ENCODE measurements at regions not wholly inside any gene's neighbourhood (a gene's known extent, or its start where the extent isn't known, plus 50 kb on each side); places are given as distances from the start of the nearest gene placed in this dataset.
A peak's percentile ranks its signal among the peaks of the same experiment; 100 is the strongest.

DNA sequence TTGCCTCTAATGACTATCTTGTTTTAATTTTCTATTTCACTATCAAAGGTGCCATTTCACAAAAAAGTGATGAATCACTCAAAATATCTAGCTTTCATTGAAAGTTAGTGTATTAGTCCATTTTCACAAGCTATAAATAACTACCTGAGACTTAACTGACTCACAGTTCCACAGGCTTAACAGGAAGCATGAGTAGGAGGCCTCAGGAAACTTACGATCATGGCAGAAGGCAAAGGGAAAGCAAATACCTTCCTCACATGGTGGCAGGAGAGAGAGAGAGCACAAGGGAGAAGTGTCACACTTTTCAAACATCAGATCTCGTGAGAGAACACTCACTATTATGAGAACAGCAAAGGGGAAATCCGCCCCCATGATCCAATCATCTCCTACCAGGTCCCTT, 1220.4 kb upstream of the ZEB2 start:
- no peak overlapping the region; the same call in 1 of the 2 replicates for H3K27ac ChIP-seq (ENCODE audit: low read depth, low read length)
- peaks cover 20% of the 10 kb centered on the region for H3K4me1 ChIP-seq (ENCODE audit: control insufficient read depth, insufficient read depth, low read length, unreplicated experiment)
- H3K27me3 ChIP-seq (ENCODE audit: insufficient read depth, low read length), result no peaks in the 10 kb centered on the region
- no peak overlapping the region for H3K4me3 ChIP-seq (ENCODE audit: low read depth, low read length)
- no peaks in the 10 kb centered on the region for H3K36me3 ChIP-seq (ENCODE audit: insufficient read depth, low read length)
- H2AFZ ChIP-seq (ENCODE audit: low read length, unreplicated experiment), result peak overlapping the region; percentile 42
- H3K79me2 ChIP-seq (ENCODE audit: control insufficient read depth, insufficient read depth, low read length, unreplicated experiment), result no peaks in the 10 kb centered on the region

DNA sequence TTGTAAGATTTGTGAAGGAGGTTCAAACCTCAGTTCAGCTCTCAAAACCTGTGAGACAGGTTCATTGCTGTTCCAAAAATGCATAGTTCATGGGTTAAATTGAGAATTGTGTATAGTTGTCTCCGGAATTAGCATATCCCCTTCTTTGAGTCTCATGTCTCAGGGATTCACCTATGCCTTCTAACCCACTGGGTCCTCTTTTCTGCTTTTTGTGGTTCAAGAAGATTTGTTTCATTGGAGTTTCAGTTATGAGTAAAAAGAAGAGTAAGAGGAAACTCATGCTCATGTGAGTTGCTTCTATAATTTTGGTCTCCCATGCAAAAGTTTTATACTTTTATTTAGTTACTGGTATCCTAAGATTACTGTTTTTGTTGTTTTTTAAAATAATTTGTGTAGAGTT, 1219.8 kb upstream of the ZEB2 start:
- Histone ChIP-seq H3K4me1 (ENCODE audit: control insufficient read depth, insufficient read depth, low read length, unreplicated experiment) (peaks cover 16% of the 10 kb centered on the region), H3K79me2 (ENCODE audit: control insufficient read depth, insufficient read depth, low read length, unreplicated experiment) (no peaks in the 10 kb centered on the region), H3K27ac (ENCODE audit: low read depth, low read length) (no peak overlapping the region; the same call in 1 of the 2 replicates), H3K36me3 (ENCODE audit: insufficient read depth, low read length) (no peaks in the 10 kb centered on the region), H2AFZ (ENCODE audit: low read length, unreplicated experiment) (peak overlapping the region; percentile 42), H3K4me3 (ENCODE audit: low read depth, low read length) (no peak overlapping the region), H3K27me3 (ENCODE audit: insufficient read depth, low read length) (no peaks in the 10 kb centered on the region)

DNA sequence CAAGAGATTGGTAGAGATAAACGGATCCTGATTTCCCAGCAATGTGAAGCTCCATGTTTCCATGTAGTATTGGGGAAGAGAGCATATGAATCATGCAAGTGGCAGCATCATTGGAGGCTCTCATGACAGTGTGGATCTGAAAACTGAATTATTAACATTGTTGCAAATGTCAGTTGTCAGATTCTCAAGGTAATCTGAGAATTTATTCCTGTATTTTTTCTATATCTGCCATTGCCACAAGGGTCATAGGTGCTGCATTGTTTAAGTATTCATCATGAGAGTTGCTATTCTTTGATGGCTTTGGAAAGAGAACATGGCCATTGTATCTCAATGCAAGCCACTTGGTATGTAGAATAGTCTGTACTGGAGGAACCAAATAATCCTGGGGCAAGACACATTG, 1217.0 kb upstream of the ZEB2 start:
- Histone ChIP-seq H3K27ac (ENCODE audit: low read depth, low read length) (no peak overlapping the region), H3K4me1 (ENCODE audit: control insufficient read depth, insufficient read depth, low read length, unreplicated experiment) (peaks cover 8% of the 10 kb centered on the region), H3K36me3 (ENCODE audit: insufficient read depth, low read length) (no peaks in the 10 kb centered on the region), H2AFZ (ENCODE audit: low read length, unreplicated experiment) (no peak overlapping the region), H3K27me3 (ENCODE audit: insufficient read depth, low read length) (no peaks in the 10 kb centered on the region), H3K79me2 (ENCODE audit: control insufficient read depth, insufficient read depth, low read length, unreplicated experiment) (no peaks in the 10 kb centered on the region), H3K4me3 (ENCODE audit: low read depth, low read length) (no peak overlapping the region)

DNA sequence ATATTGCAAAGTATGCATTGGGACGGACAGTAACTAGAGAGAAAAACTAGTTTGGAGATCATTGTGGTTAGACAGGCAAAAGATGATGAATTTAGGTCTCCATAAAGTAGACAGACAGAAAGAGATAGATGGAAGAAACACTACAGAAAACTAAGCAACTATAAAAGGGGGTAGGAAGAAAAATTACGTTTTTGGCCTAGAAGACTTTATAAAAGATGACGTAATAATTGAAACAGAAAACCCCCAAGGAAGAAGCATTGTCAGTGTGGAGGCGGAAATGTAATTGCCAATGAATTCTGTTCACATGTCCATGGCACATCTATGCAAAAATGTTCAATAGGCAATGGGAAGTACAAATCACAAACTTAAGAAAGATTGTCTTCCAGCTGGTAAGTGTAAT, 1211.5 kb upstream of the ZEB2 start:
- H3K36me3 ChIP-seq (ENCODE audit: insufficient read depth, low read length), result no peaks in the 10 kb centered on the region
- no peak overlapping the region for H3K4me3 ChIP-seq (ENCODE audit: low read depth, low read length)
- no peaks in the 10 kb centered on the region for H3K4me1 ChIP-seq (ENCODE audit: control insufficient read depth, insufficient read depth, low read length, unreplicated experiment)
- no peaks in the 10 kb centered on the region for H3K79me2 ChIP-seq (ENCODE audit: control insufficient read depth, insufficient read depth, low read length, unreplicated experiment)
- H2AFZ ChIP-seq (ENCODE audit: low read length, unreplicated experiment), result no peak overlapping the region
- no peak overlapping the region for H3K27ac ChIP-seq (ENCODE audit: low read depth, low read length)
- no peaks in the 10 kb centered on the region for H3K27me3 ChIP-seq (ENCODE audit: insufficient read depth, low read length)

DNA sequence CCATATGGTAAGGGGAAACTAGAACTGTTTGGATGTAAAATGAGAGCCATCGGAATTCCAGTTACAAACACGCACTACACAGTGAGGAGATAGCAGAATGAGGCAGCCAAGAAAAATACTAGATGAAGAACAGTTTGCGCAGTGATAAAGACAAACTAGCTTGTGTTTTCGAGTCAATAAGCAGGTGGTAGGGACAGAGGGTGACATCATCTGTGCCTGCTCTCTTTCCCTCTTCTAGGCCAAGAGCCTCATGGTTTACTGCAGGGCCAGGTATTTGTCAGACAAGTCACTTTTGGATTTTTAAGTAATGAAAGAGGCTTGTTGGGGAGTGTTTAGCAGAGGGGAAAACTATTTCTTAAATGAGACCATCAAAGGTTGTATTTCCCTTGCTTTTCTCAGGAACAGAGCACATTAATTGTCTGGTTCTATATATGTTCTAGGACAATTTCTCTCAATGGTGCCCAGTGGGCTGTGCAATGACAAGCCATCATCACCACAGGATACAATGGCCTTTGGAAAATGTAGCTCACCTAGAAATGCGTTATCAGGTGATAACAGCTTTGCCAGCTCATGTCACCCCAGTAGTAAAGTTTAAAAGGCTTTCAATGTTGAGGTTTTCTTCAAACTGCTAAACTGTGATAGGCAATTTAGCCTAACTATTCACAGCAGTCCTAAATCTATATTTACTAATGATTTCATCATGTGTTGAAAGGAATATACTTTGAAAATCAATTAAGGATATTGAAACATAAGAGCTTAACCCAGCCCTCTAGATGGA, 1210.3 kb upstream of the ZEB2 start:
- Histone ChIP-seq H3K36me3 (ENCODE audit: insufficient read depth, low read length) (no peaks in the 10 kb centered on the region), H3K4me3 (ENCODE audit: low read depth, low read length) (no peak overlapping the region), H3K79me2 (ENCODE audit: control insufficient read depth, insufficient read depth, low read length, unreplicated experiment) (no peaks in the 10 kb centered on the region), H2AFZ (ENCODE audit: low read length, unreplicated experiment) (no peak overlapping the region), H3K27ac (ENCODE audit: low read depth, low read length) (no peak overlapping the region), H3K4me1 (ENCODE audit: control insufficient read depth, insufficient read depth, low read length, unreplicated experiment) (no peaks in the 10 kb centered on the region), H3K27me3 (ENCODE audit: insufficient read depth, low read length) (no peaks in the 10 kb centered on the region)

DNA sequence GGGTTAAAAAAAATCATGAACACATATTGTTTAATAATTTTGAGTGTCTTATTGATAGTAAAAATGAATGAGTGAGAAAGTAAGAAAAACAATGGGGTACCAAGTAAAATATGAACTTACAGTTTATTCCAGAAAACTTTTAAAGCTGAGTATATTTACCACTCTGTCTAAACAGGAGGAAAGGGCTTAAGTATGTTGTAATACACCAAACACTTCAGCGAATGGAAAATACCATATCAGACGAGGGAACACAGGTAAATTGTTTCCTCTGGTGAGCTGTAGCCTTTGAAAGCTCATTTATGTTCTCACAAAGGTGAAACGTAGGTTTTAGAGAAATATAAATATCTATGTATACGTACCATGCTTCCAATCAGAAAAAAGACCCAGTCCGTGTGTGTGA, 1209.6 kb upstream of the ZEB2 start:
- H3K36me3 ChIP-seq (ENCODE audit: insufficient read depth, low read length), result no peaks in the 10 kb centered on the region
- H3K4me3 ChIP-seq (ENCODE audit: low read depth, low read length), result no peak overlapping the region
- H3K79me2 ChIP-seq (ENCODE audit: control insufficient read depth, insufficient read depth, low read length, unreplicated experiment), result no peaks in the 10 kb centered on the region
- H2AFZ ChIP-seq (ENCODE audit: low read length, unreplicated experiment), result no peak overlapping the region
- H3K27me3 ChIP-seq (ENCODE audit: insufficient read depth, low read length), result no peaks in the 10 kb centered on the region
- H3K27ac ChIP-seq (ENCODE audit: low read depth, low read length), result no peak overlapping the region
- H3K4me1 ChIP-seq (ENCODE audit: control insufficient read depth, insufficient read depth, low read length, unreplicated experiment), result no peaks in the 10 kb centered on the region

DNA sequence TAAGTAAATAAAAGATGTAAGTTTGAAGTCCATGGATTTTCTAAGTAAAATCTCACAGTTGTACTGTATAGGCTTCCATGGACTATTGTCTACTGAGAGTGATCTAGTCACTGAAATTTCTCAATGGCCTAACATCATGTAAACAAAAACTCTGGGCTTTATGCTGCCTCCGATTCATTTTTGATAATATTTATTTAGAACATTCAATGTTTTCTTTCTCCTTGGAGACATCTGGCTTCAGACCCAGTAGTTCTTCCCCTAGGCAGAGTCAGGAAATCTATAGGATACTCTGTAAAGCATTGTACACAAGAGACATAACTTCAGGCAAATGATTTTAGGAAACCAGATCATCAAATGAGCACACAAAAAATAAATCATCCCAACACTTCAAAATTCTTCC, 1208.6 kb upstream of the ZEB2 start:
- H3K79me2 ChIP-seq (ENCODE audit: control insufficient read depth, insufficient read depth, low read length, unreplicated experiment), result no peaks in the 10 kb centered on the region
- H3K27me3 ChIP-seq (ENCODE audit: insufficient read depth, low read length), result no peaks in the 10 kb centered on the region
- no peak overlapping the region for H2AFZ ChIP-seq (ENCODE audit: low read length, unreplicated experiment)
- no peaks in the 10 kb centered on the region for H3K36me3 ChIP-seq (ENCODE audit: insufficient read depth, low read length)
- H3K4me3 ChIP-seq (ENCODE audit: low read depth, low read length), result no peak overlapping the region
- no peaks in the 10 kb centered on the region for H3K4me1 ChIP-seq (ENCODE audit: control insufficient read depth, insufficient read depth, low read length, unreplicated experiment)
- H3K27ac ChIP-seq (ENCODE audit: low read depth, low read length), result no peak overlapping the region

DNA sequence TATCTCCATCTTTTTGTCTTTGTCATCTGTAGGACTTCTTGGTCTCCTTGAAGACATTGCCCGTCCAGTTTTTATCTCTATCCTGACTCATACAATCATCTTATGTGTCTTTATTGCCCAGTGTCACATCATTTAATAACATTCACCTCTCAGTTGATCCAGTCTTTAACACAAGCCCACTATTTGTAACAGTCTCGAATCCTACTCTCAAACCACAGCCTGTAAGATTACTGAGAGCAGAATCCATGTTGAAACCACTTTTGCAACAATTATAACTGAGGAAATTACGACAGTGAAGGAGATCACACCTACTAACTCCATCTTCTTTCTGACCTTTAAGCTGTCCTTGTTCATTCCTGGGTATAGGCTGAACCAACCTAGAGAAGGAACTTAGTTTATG, 1206.0 kb upstream of the ZEB2 start:
- Histone ChIP-seq H3K27ac (ENCODE audit: low read depth, low read length) (no peak overlapping the region), H2AFZ (ENCODE audit: low read length, unreplicated experiment) (no peak overlapping the region), H3K27me3 (ENCODE audit: insufficient read depth, low read length) (no peaks in the 10 kb centered on the region), H3K4me1 (ENCODE audit: control insufficient read depth, insufficient read depth, low read length, unreplicated experiment) (no peaks in the 10 kb centered on the region), H3K4me3 (ENCODE audit: low read depth, low read length) (no peak overlapping the region), H3K79me2 (ENCODE audit: control insufficient read depth, insufficient read depth, low read length, unreplicated experiment) (no peaks in the 10 kb centered on the region), H3K36me3 (ENCODE audit: insufficient read depth, low read length) (no peaks in the 10 kb centered on the region)

DNA sequence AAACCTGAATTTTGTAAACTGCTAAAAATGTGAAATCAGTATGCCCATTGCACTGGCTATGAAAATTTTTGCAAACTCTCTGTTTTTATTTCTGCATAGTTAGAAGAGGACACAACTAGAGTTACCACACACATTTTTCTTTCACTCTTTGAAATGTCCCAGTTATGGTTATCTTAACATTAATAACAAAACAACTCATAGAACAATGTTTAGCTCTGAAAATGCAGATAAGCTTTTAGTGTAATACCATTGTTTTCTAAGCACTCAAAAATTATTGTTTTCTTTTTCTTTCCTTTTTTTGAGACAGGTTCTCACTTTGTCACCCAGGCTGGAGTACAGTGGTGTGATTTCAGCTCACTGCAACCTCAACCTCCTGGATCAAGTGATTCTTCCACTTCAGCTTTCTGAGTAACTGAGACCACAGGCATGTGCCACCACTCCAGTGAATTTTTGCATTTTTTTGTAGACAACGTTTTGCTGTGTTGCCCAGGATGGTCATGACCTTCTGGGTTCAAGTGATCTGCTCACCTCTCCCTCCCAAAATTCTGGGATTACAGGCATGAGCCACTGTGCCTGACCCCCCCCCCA, 1204.5 kb upstream of the ZEB2 start:
- Histone ChIP-seq H3K36me3 (ENCODE audit: insufficient read depth, low read length) (no peaks in the 10 kb centered on the region), H2AFZ (ENCODE audit: low read length, unreplicated experiment) (no peak overlapping the region), H3K27ac (ENCODE audit: low read depth, low read length) (no peak overlapping the region), H3K4me1 (ENCODE audit: control insufficient read depth, insufficient read depth, low read length, unreplicated experiment) (no peaks in the 10 kb centered on the region), H3K27me3 (ENCODE audit: insufficient read depth, low read length) (no peaks in the 10 kb centered on the region), H3K4me3 (ENCODE audit: low read depth, low read length) (no peak overlapping the region), H3K79me2 (ENCODE audit: control insufficient read depth, insufficient read depth, low read length, unreplicated experiment) (no peaks in the 10 kb centered on the region)

DNA sequence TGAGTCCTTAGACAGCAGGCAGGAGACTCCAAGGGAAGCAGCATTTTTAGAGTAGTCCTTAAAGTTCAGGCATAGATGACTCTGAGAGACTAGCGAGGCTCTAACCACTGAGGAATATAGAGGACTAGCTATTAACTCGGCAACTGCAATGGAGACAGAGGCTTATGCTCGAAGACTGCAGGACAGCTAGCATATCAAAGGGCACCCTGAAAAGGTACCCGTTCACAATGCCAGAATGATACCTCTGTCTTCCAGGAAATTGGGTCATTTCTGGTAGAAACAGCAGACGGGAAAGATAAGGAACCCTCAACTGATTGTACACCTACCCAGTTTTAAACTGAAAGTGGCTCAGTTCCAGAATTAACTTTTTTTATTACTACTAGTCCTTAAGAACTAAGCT, 1204.0 kb upstream of the ZEB2 start:
- Histone ChIP-seq H3K27ac (ENCODE audit: low read depth, low read length) (no peak overlapping the region), H2AFZ (ENCODE audit: low read length, unreplicated experiment) (no peak overlapping the region), H3K4me3 (ENCODE audit: low read depth, low read length) (no peak overlapping the region), H3K27me3 (ENCODE audit: insufficient read depth, low read length) (no peaks in the 10 kb centered on the region), H3K36me3 (ENCODE audit: insufficient read depth, low read length) (no peaks in the 10 kb centered on the region), H3K79me2 (ENCODE audit: control insufficient read depth, insufficient read depth, low read length, unreplicated experiment) (no peaks in the 10 kb centered on the region), H3K4me1 (ENCODE audit: control insufficient read depth, insufficient read depth, low read length, unreplicated experiment) (no peaks in the 10 kb centered on the region)

DNA sequence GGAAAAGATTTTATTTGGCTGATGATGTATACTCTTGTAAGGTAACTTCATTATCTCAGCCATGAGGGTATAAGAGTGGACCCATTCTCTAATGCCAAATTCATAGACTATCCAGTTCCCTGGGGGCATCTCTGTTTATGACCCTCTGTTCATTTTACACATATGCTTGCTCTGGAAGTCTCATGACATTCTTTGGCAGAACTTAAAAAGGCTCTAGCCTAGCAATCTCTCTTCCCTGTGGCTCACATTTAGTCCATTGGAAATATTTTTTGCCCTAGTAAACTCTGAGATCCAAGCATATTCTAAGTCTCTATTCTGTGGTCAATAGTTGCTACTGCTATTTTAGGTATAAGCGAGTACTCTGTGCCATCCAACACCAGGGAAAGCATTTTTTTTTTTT, 1201.8 kb upstream of the ZEB2 start:
- no peak overlapping the region for H2AFZ ChIP-seq (ENCODE audit: low read length, unreplicated experiment)
- no peaks in the 10 kb centered on the region for H3K79me2 ChIP-seq (ENCODE audit: control insufficient read depth, insufficient read depth, low read length, unreplicated experiment)
- no peaks in the 10 kb centered on the region for H3K27me3 ChIP-seq (ENCODE audit: insufficient read depth, low read length)
- H3K36me3 ChIP-seq (ENCODE audit: insufficient read depth, low read length), result no peaks in the 10 kb centered on the region
- H3K27ac ChIP-seq (ENCODE audit: low read depth, low read length), result no peak overlapping the region
- no peaks in the 10 kb centered on the region for H3K4me1 ChIP-seq (ENCODE audit: control insufficient read depth, insufficient read depth, low read length, unreplicated experiment)
- no peak overlapping the region for H3K4me3 ChIP-seq (ENCODE audit: low read depth, low read length)
